GM23338 (cell line): ENCODE measurements at regions not wholly inside any gene's neighbourhood (a gene's known extent, or its start where the extent isn't known, plus 50 kb on each side); places are given as distances from the start of the nearest gene placed in this dataset.

Experiments used
- ATAC-seq: fragments of 200-7000 bp; cut with Tn5 transposase; 3 replicates; pipeline ENCODE4 v1.9.1; 2020
- DNase-seq: peaks from one replicate; pipeline ENCODE4 v3.0.0-alpha.2; 2015; ENCODE audit warnings: low spot score
- H2AFZ ChIP-seq: fragments of 200-600 bp; sonication (generic); 2 replicates; pipeline ENCODE4 v1.8.0; 2016; ENCODE audit warnings: antibody characterized with exemption, mild to moderate bottlenecking, moderate library complexity
- H3F3A ChIP-seq: fragments of 200-600 bp; sonication (generic); replicated peaks from 2 replicates; pipeline ENCODE4 v1.8.0; 2017; ENCODE audit warnings: antibody characterized with exemption, mixed run types, low read depth
- H3K27ac ChIP-seq: fragments of 200-600 bp; sonication (generic); 2 replicates; pipeline ENCODE4 v1.6.1; 2016; ENCODE audit warnings: low read depth
- H3K27me3 ChIP-seq: fragments of 200-600 bp; sonication (generic); 2 replicates; pipeline ENCODE4 v1.8.0; 2016; ENCODE audit warnings: mild to moderate bottlenecking, mixed run types, moderate library complexity; ENCODE audit not compliant: insufficient read depth
- H3K36me3 ChIP-seq: fragments of 200-600 bp; sonication (generic); 2 replicates; pipeline ENCODE4 v1.8.0; 2016; ENCODE audit warnings: mild to moderate bottlenecking; ENCODE audit not compliant: insufficient read depth
- H3K4me1 ChIP-seq: fragments of 200-600 bp; sonication (generic); 2 replicates; pipeline ENCODE4 v1.8.0; 2016; ENCODE audit warnings: mild to moderate bottlenecking, moderate library complexity; ENCODE audit not compliant: insufficient read depth
- H3K4me2 ChIP-seq: fragments of 200-600 bp; sonication (generic); 2 replicates; pipeline ENCODE4 v1.7.1; 2017; ENCODE audit warnings: mixed run types
- H3K4me3 ChIP-seq: fragments of 200-600 bp; sonication (generic); 2 replicates; pipeline ENCODE4 v1.6.1; 2016; ENCODE audit warnings: mixed run types
- H3K79me2 ChIP-seq: fragments of 200-600 bp; sonication (generic); replicated peaks from 2 replicates; pipeline ENCODE4 v1.8.0; 2017; ENCODE audit warnings: mild to moderate bottlenecking; ENCODE audit not compliant: insufficient read depth
- H3K9me2 ChIP-seq: fragments of 200-600 bp; sonication (generic); 2 replicates; pipeline ENCODE4 v1.8.0; 2017; ENCODE audit not compliant: insufficient read depth
- H4K20me1 ChIP-seq: fragments of 200-600 bp; sonication (generic); replicated peaks from 2 replicates; pipeline ENCODE4 v1.8.0; 2017; ENCODE audit warnings: mild to moderate bottlenecking; ENCODE audit not compliant: insufficient read depth
- H3K27ac Mint-ChIP-seq: 2 replicates; pipeline ENCODE4 v1.8.0; 2020; ENCODE audit warnings: inconsistent platforms, mild to moderate bottlenecking, moderate library complexity, mixed read lengths
- H3K27me3 Mint-ChIP-seq: 3 replicates; pipeline ENCODE4 v1.8.0; 2022; ENCODE audit warnings: low read depth, mild to moderate bottlenecking, moderate library complexity, mixed read lengths, inconsistent platforms; ENCODE audit not compliant: insufficient read depth, poor library complexity
- H3K36me3 Mint-ChIP-seq: 3 replicates; pipeline ENCODE4 v1.8.0; 2021; ENCODE audit warnings: low read depth, mild to moderate bottlenecking, inconsistent platforms, moderate library complexity, mixed read lengths
- H3K4me1 Mint-ChIP-seq: 3 replicates; pipeline ENCODE4 v1.8.0; 2020; ENCODE audit warnings: mild to moderate bottlenecking, inconsistent platforms, mixed read lengths
- H3K4me3 Mint-ChIP-seq: 3 replicates; pipeline ENCODE4 v1.8.0; 2021; ENCODE audit warnings: moderate library complexity, mild to moderate bottlenecking, inconsistent platforms, mixed read lengths
- H3K9me3 Mint-ChIP-seq: 3 replicates; pipeline ENCODE4 v1.8.0; 2020; ENCODE audit warnings: moderate library complexity, mild to moderate bottlenecking, inconsistent platforms, mixed read lengths
- CTCF ChIP-seq, 2 experiments: fragments of 200-600 bp in 1 of 2; sonication (generic) in 1 of 2; conservative IDR thresholded peaks; 2 replicates each; pipeline versions ENCODE4 v1.5.1 to v1.6.1; 2016 to 2017; ENCODE audit warnings: antibody characterized with exemption in 2 of 2, low read depth in 2 of 2, mild to moderate bottlenecking in 2 of 2, moderate library complexity in 1 of 2
- ETS1 ChIP-seq: IDR thresholded peaks from 2 replicates; pipeline ENCODE4 v1.6.1; 2016; ENCODE audit warnings: antibody characterized with exemption
- EZH2 ChIP-seq: fragments of 200-600 bp; sonication (generic); IDR thresholded peaks from one replicate; pipeline ENCODE4 v1.8.0; 2017; ENCODE audit warnings: antibody characterized with exemption, mild to moderate bottlenecking, low read depth; ENCODE audit not compliant: unreplicated experiment
- NANOG ChIP-seq: IDR thresholded peaks from 2 replicates; pipeline ENCODE4 v1.6.1; 2016; ENCODE audit warnings: antibody characterized with exemption, borderline replicate concordance
- POLR2AphosphoS5 ChIP-seq: IDR thresholded peaks from 2 replicates; pipeline ENCODE4 v1.6.1; 2016; ENCODE audit warnings: antibody characterized with exemption, low read depth
- STAT1 ChIP-seq: IDR thresholded peaks from one replicate; pipeline ENCODE4 v1.6.1; 2016; ENCODE audit warnings: antibody characterized with exemption; ENCODE audit not compliant: unreplicated experiment
- ZNF331 ChIP-seq: fragments of 250-450 bp; sonication (Bioruptor Pico); IDR thresholded peaks from 2 replicates; pipeline ENCODE4 v1.5.0; 2020; ENCODE audit warnings: low read depth, mild to moderate bottlenecking, moderate library complexity
- TF ChIP-seq, protein P1 (sequence below): fragments of 250-450 bp; sonication (Bioruptor Pico); IDR thresholded peaks from 2 replicates; pipeline ENCODE4 v1.5.0; 2020; ENCODE audit warnings: mild to moderate bottlenecking, moderate library complexity

- TF ChIP-seq ETS1 = no peak
- no peak for TF ChIP-seq EZH2
Measured at GRCh38 chr2:55116966-55117365, 66.7 kb upstream of the RTN4 start (continued).

- no peak overlapping the region for H3K4me2 ChIP-seq
- H3K27ac ChIP-seq = no peak overlapping the region
- no peaks in the 10 kb centered on the region for H3K36me3 Mint-ChIP-seq
- no peaks in the 10 kb centered on the region for H4K20me1 ChIP-seq
- no peaks in the 10 kb centered on the region for H3F3A ChIP-seq
- DNase-seq (no peak), ATAC-seq (no peak)
- no peaks in the 10 kb centered on the region for H3K27me3 Mint-ChIP-seq
- no peaks in the 10 kb centered on the region for H3K27me3 ChIP-seq
- no peak overlapping the region for H3K27ac Mint-ChIP-seq
- H3K4me3 ChIP-seq = no peak overlapping the region
- TF ChIP-seq ZNF331 (CRISPR knock-in tag) (no peak), CTCF (conservative IDR thresholded peaks at IDR 0.05; ENCODE audit: low read depth in 2 of 2) (no peak), STAT1 (no peak), POLR2AphosphoS5 (no peak), EZH2 (no peak), NANOG (no peak)
- TF ChIP-seq, protein P1, sequence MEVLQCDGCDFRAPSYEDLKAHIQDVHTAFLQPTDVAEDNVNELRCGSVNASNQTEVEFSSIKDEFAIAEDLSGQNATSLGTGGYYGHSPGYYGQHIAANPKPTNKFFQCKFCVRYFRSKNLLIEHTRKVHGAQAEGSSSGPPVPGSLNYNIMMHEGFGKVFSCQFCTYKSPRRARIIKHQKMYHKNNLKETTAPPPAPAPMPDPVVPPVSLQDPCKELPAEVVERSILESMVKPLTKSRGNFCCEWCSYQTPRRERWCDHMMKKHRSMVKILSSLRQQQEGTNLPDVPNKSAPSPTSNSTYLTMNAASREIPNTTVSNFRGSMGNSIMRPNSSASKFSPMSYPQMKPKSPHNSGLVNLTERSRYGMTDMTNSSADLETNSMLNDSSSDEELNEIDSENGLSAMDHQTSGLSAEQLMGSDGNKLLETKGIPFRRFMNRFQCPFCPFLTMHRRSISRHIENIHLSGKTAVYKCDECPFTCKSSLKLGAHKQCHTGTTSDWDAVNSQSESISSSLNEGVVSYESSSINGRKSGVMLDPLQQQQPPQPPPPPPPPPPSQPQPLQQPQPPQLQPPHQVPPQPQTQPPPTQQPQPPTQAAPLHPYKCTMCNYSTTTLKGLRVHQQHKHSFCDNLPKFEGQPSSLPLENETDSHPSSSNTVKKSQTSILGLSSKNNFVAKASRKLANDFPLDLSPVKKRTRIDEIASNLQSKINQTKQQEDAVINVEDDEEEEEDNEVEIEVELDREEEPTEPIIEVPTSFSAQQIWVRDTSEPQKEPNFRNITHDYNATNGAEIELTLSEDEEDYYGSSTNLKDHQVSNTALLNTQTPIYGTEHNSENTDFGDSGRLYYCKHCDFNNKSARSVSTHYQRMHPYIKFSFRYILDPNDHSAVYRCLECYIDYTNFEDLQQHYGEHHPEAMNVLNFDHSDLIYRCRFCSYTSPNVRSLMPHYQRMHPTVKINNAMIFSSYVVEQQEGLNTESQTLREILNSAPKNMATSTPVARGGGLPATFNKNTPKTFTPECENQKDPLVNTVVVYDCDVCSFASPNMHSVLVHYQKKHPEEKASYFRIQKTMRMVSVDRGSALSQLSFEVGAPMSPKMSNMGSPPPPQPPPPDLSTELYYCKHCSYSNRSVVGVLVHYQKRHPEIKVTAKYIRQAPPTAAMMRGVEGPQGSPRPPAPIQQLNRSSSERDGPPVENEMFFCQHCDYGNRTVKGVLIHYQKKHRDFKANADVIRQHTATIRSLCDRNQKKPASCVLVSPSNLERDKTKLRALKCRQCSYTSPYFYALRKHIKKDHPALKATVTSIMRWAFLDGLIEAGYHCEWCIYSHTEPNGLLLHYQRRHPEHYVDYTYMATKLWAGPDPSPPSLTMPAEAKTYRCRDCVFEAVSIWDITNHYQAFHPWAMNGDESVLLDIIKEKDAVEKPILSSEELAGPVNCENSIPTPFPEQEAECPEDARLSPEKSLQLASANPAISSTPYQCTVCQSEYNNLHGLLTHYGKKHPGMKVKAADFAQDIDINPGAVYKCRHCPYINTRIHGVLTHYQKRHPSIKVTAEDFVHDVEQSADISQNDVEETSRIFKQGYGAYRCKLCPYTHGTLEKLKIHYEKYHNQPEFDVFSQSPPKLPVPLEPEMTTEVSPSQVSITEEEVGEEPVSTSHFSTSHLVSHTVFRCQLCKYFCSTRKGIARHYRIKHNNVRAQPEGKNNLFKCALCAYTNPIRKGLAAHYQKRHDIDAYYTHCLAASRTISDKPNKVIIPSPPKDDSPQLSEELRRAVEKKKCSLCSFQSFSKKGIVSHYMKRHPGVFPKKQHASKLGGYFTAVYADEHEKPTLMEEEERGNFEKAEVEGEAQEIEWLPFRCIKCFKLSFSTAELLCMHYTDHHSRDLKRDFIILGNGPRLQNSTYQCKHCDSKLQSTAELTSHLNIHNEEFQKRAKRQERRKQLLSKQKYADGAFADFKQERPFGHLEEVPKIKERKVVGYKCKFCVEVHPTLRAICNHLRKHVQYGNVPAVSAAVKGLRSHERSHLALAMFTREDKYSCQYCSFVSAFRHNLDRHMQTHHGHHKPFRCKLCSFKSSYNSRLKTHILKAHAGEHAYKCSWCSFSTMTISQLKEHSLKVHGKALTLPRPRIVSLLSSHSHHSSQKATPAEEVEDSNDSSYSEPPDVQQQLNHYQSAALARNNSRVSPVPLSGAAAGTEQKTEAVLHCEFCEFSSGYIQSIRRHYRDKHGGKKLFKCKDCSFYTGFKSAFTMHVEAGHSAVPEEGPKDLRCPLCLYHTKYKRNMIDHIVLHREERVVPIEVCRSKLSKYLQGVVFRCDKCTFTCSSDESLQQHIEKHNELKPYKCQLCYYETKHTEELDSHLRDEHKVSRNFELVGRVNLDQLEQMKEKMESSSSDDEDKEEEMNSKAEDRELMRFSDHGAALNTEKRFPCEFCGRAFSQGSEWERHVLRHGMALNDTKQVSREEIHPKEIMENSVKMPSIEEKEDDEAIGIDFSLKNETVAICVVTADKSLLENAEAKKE (CRISPR knock-in tag) = no peak
- H3K9me3 Mint-ChIP-seq = no peaks in the 10 kb centered on the region
- H3K4me1 ChIP-seq = peaks cover 13% of the 10 kb centered on the region
- H3K9me2 ChIP-seq = no peaks in the 10 kb centered on the region
- no peaks in the 10 kb centered on the region for H3K36me3 ChIP-seq
- H3K4me3 Mint-ChIP-seq = no peak overlapping the region
- no peak overlapping the region for H2AFZ ChIP-seq
- H3K79me2 ChIP-seq = no peaks in the 10 kb centered on the region
- peaks cover 31% of the 10 kb centered on the region for H3K4me1 Mint-ChIP-seq
Measured at GRCh38 chr2:55116598-55116964, 66.3 kb upstream of the RTN4 start.
